Tibial artery (tissue), 4 donors: ENCODE measurements at regions not wholly inside any gene's neighbourhood (a gene's known extent, or its start where the extent isn't known, plus 50 kb on each side); places are given as distances from the start of the nearest gene placed in this dataset.

Experiments used
- DNase-seq, 2 donors: peaks; one replicate each; pipeline ENCODE4 v3.0.0-alpha.2; 2019
- H3K27ac ChIP-seq, 2 donors: fragments of 200-600 bp; sonication (generic) in 1 of 2; 1 replicate in 1 of 2; 2 replicates in 1 of 2; pipeline ENCODE4 v1.5.1; 2018 to 2019; ENCODE audit warnings: mild to moderate bottlenecking in 1 of 2
- H3K27me3 ChIP-seq, 2 donors: fragments of 200-600 bp; sonication (generic) in 1 of 2; one replicate each; pipeline versions ENCODE4 v1.5.1 to v1.6.0; 2016 to 2019
- H3K36me3 ChIP-seq, 3 donors: fragments of 200-600 bp; sonication (generic) in 2 of 3; one replicate each; pipeline ENCODE4 v1.5.1; 2016 to 2019; ENCODE audit warnings: mild to moderate bottlenecking in 2 of 3
- H3K4me1 ChIP-seq, 4 donors: fragments of 200-600 bp; sonication (generic) in 2 of 4; 1 replicate in 3 of 4; 2 replicates in 1 of 4; pipeline ENCODE4 v1.5.1; 2016 to 2019
- H3K4me3 ChIP-seq, 2 donors: fragments of 200-600 bp; sonication (generic) in 1 of 2; 1 replicate in 1 of 2; 2 replicates in 1 of 2; pipeline ENCODE4 v1.5.1; 2018 to 2019; ENCODE audit warnings: mild to moderate bottlenecking in 2 of 2
- H3K9me3 ChIP-seq, 3 donors: fragments of 200-600 bp; sonication (generic) in 1 of 3; one replicate each; pipeline ENCODE4 v1.5.1; 2016 to 2019
- CTCF ChIP-seq, 2 experiments: fragments of 200-600 bp in 1 of 2; fragments of 450-650 bp in 1 of 2; IDR thresholded peaks; one replicate each; pipeline ENCODE4 v1.5.1; 2017 to 2019; ENCODE audit warnings: antibody characterized with exemption in 2 of 2, mild to moderate bottlenecking in 1 of 2, moderate library complexity in 1 of 2
- intact Hi-C: fragments of 100-400 bp; cut with DNase I; formaldehyde crosslinking; loops from one replicate; pipeline ENCODE4 v1.15.0; 2023; ENCODE audit warnings: low total_unique reads

GRCh38 chr3:87335931-87336330, 59.5 kb upstream of the POU1F1 start:
- no peak for TF ChIP-seq CTCF (IDR thresholded peaks at IDR 0.05)
- Histone ChIP-seq H3K4me1 (no peaks in the 10 kb centered on the region), H3K27ac (no peak overlapping the region), H3K36me3 (no peaks in the 10 kb centered on the region), H3K4me3 (no peak overlapping the region), H3K9me3 (no peaks in the 10 kb centered on the region), H3K27me3 (no peaks in the 10 kb centered on the region)
- intact Hi-C loops, result no loop called here
- no peak for DNase-seq

- no peaks in the 10 kb centered on the region for H3K36me3 ChIP-seq
- DNase-seq, result no peak
- no peaks in the 10 kb centered on the region for H3K9me3 ChIP-seq
- TF ChIP-seq CTCF (IDR thresholded peaks at IDR 0.05), result no peak
- H3K27ac ChIP-seq, result no peak overlapping the region
- no peaks in the 10 kb centered on the region for H3K4me1 ChIP-seq
- intact Hi-C loops, result no loop called here
- H3K27me3 ChIP-seq, result no peaks in the 10 kb centered on the region
- H3K4me3 ChIP-seq, result no peak overlapping the region
These were observed 57.1 kb upstream of the POU1F1 start for GRCh38 chr3:87333393-87333892.

GRCh38 chr3:87332789-87333188, 56.4 kb upstream of the POU1F1 start:
- Histone ChIP-seq H3K4me3 (no peak overlapping the region), H3K4me1 (no peaks in the 10 kb centered on the region), H3K9me3 (no peaks in the 10 kb centered on the region), H3K27ac (no peak overlapping the region), H3K36me3 (no peaks in the 10 kb centered on the region), H3K27me3 (no peaks in the 10 kb centered on the region)
- no peak for DNase-seq
- TF ChIP-seq CTCF (IDR thresholded peaks at IDR 0.05), result no peak
- intact Hi-C loops, result no loop called here

GRCh38 chr3:87329065-87329464, 52.7 kb upstream of the POU1F1 start:
- no peaks in the 10 kb centered on the region for H3K9me3 ChIP-seq
- no peaks in the 10 kb centered on the region for H3K27me3 ChIP-seq
- H3K27ac ChIP-seq, result no peak overlapping the region
- no peaks in the 10 kb centered on the region for H3K36me3 ChIP-seq
- no peak overlapping the region for H3K4me3 ChIP-seq
- intact Hi-C loops, result no loop called here
- H3K4me1 ChIP-seq, result no peaks in the 10 kb centered on the region
- no peak for TF ChIP-seq CTCF (IDR thresholded peaks at IDR 0.05)
- no peak for DNase-seq
